ENCODE measurements at regions not wholly inside any gene's neighbourhood (a gene's known extent, or its start where the extent isn't known, plus 50 kb on each side); places are given as distances from the start of the nearest gene placed in this dataset.
"Not testable (repeated sequence)": the region's sequence is repeated elsewhere in the genome, so short reads cannot be mapped to it uniquely, and the experiment has no call there.

GRCh38 chr16:17551682-17552081 is 80.9 kb upstream of the XYLT1 start:
- not testable (repeated sequence) for H3K27ac Mint-ChIP-seq; H3K36me3 ChIP-seq (ENCODE audit: control insufficient read depth, insufficient read depth, low read length); H3K4me3 Mint-ChIP-seq; DNase-seq; H3K27me3 ChIP-seq (ENCODE audit: control insufficient read depth, insufficient read depth, low read length); H3K4me1 ChIP-seq (ENCODE audit: control insufficient read depth, insufficient read depth, low read length, poor library complexity, severe bottlenecking); H3K27ac ChIP-seq (ENCODE audit: insufficient read depth, low read length, poor library complexity, severe bottlenecking); H3K36me3 Mint-ChIP-seq; H3K9me3 Mint-ChIP-seq; H3K27me3 Mint-ChIP-seq; H3K4me1 Mint-ChIP-seq; ATAC-seq (ENCODE audit: low read depth in 2 of 2); H3K4me3 ChIP-seq (ENCODE audit: low read depth, low read length); H3K9me3 ChIP-seq (ENCODE audit: control insufficient read depth in 2 of 2, low read length in 2 of 2)

- H3K36me3 ChIP-seq (ENCODE audit: control insufficient read depth, insufficient read depth, low read length), result no peaks in the 10 kb centered on the region
- peaks cover 0 to 4% (median 0%) of the 10 kb centered on the region in 7 donors for H3K9me3 Mint-ChIP-seq
- no peak overlapping the region for H3K4me3 ChIP-seq (ENCODE audit: low read depth, low read length)
- no peak overlapping the region for H3K27ac Mint-ChIP-seq
- H3K4me1 Mint-ChIP-seq, result peaks cover 0 to 3% (median 0%) of the 10 kb centered on the region in 4 donors
- H3K27me3 Mint-ChIP-seq, result no peaks in the 10 kb centered on the region
- no peak overlapping the region for H3K4me3 Mint-ChIP-seq
- no peaks in the 10 kb centered on the region for H3K36me3 Mint-ChIP-seq
- no peak overlapping the region for H3K27ac ChIP-seq (ENCODE audit: insufficient read depth, low read length, poor library complexity, severe bottlenecking)
- H3K9me3 ChIP-seq (ENCODE audit: control insufficient read depth in 2 of 2, low read length in 2 of 2), result no peaks in the 10 kb centered on the region
- H3K27me3 ChIP-seq (ENCODE audit: control insufficient read depth, insufficient read depth, low read length), result no peaks in the 10 kb centered on the region
- DNase-seq (no peak), ATAC-seq (ENCODE audit: low read depth in 2 of 2) (peak in 1 of 2 donors; percentile 8)
- no peaks in the 10 kb centered on the region for H3K4me1 ChIP-seq (ENCODE audit: control insufficient read depth, insufficient read depth, low read length, poor library complexity, severe bottlenecking)
These were observed 78.1 kb upstream of the XYLT1 start for GRCh38 chr16:17548825-17549224.

- ATAC-seq (ENCODE audit: low read depth in 2 of 2), result no peak
These were observed 74.0 kb upstream of the XYLT1 start for GRCh38 chr16:17544785-17545184.

GRCh38 chr16:17544304-17544703 is 73.5 kb upstream of the XYLT1 start:
- Mint-ChIP-seq H3K4me1 (peaks cover 0 to 4% (median 1%) of the 10 kb centered on the region in 4 donors), H3K36me3 (peaks cover 4% of the 10 kb centered on the region), H3K4me3 (no peak overlapping the region), H3K27me3 (peaks cover 4% of the 10 kb centered on the region), H3K27ac (no peak overlapping the region), H3K9me3 (peaks cover 0 to 4% (median 0%) of the 10 kb centered on the region in 7 donors)
- Histone ChIP-seq H3K9me3 (ENCODE audit: control insufficient read depth in 2 of 2, low read length in 2 of 2) (no peaks in the 10 kb centered on the region), H3K27me3 (ENCODE audit: control insufficient read depth, insufficient read depth, low read length) (no peaks in the 10 kb centered on the region), H3K4me1 (ENCODE audit: control insufficient read depth, insufficient read depth, low read length, poor library complexity, severe bottlenecking) (no peaks in the 10 kb centered on the region), H3K27ac (ENCODE audit: insufficient read depth, low read length, poor library complexity, severe bottlenecking) (no peak overlapping the region), H3K4me3 (ENCODE audit: low read depth, low read length) (no peak overlapping the region), H3K36me3 (ENCODE audit: control insufficient read depth, insufficient read depth, low read length) (no peaks in the 10 kb centered on the region)
- no peak for DNase-seq
- ATAC-seq (ENCODE audit: low read depth in 2 of 2), result no peak

More at GRCh38 chr16:17544785-17545184, 74.0 kb upstream of the XYLT1 start:
- Histone ChIP-seq H3K9me3 (ENCODE audit: control insufficient read depth in 2 of 2, low read length in 2 of 2) (no peaks in the 10 kb centered on the region), H3K4me3 (ENCODE audit: low read depth, low read length) (no peak overlapping the region), H3K36me3 (ENCODE audit: control insufficient read depth, insufficient read depth, low read length) (no peaks in the 10 kb centered on the region), H3K27ac (ENCODE audit: insufficient read depth, low read length, poor library complexity, severe bottlenecking) (no peak overlapping the region), H3K27me3 (ENCODE audit: control insufficient read depth, insufficient read depth, low read length) (no peaks in the 10 kb centered on the region), H3K4me1 (ENCODE audit: control insufficient read depth, insufficient read depth, low read length, poor library complexity, severe bottlenecking) (no peaks in the 10 kb centered on the region)
- H3K4me3 Mint-ChIP-seq, result no peak overlapping the region
- peaks cover 0 to 3% (median under 1%) of the 10 kb centered on the region in 4 donors for H3K4me1 Mint-ChIP-seq
- H3K27me3 Mint-ChIP-seq, result peaks cover 1% of the 10 kb centered on the region
- H3K36me3 Mint-ChIP-seq, result peaks cover under 1% of the 10 kb centered on the region
- peaks cover 0 to 4% (median 0%) of the 10 kb centered on the region in 7 donors for H3K9me3 Mint-ChIP-seq
- H3K27ac Mint-ChIP-seq, result no peak overlapping the region
- DNase-seq, result peak in 1 of 3 donors; percentile 5

DNA sequence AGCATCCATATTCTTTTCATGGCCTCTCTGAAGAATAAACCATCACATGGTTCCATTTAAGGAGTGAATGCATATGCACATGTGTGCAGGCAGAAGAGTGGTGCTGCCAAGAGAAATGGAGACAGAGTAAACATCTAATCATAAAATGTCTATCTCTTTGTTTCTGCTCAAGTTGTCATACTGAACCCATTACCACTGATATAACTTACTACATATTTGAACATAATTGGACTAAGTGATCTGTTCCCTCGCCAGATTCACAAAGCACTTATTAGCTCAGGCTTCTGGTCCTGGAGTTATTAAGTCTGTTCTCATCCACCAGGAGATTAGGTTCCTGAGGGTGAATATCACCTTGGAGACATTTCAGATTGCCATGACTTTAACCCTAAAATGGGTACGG is 72.3 kb upstream of the XYLT1 start:
- Mint-ChIP-seq H3K27ac (no peak overlapping the region), H3K27me3 (peaks cover 4% of the 10 kb centered on the region), H3K4me3 (no peak overlapping the region), H3K9me3 (peaks cover 0 to 4% (median 0%) of the 10 kb centered on the region in 7 donors), H3K36me3 (peaks cover 4% of the 10 kb centered on the region), H3K4me1 (peaks cover 0 to 4% (median 1%) of the 10 kb centered on the region in 4 donors)
- no peaks in the 10 kb centered on the region for H3K4me1 ChIP-seq (ENCODE audit: control insufficient read depth, insufficient read depth, low read length, poor library complexity, severe bottlenecking)
- DNase-seq (no peak), ATAC-seq (ENCODE audit: low read depth in 2 of 2) (no peak)
- no peak overlapping the region for H3K4me3 ChIP-seq (ENCODE audit: low read depth, low read length)
- no peaks in the 10 kb centered on the region for H3K9me3 ChIP-seq (ENCODE audit: control insufficient read depth in 2 of 2, low read length in 2 of 2)
- H3K36me3 ChIP-seq (ENCODE audit: control insufficient read depth, insufficient read depth, low read length), result no peaks in the 10 kb centered on the region
- no peaks in the 10 kb centered on the region for H3K27me3 ChIP-seq (ENCODE audit: control insufficient read depth, insufficient read depth, low read length)
- no peak overlapping the region for H3K27ac ChIP-seq (ENCODE audit: insufficient read depth, low read length, poor library complexity, severe bottlenecking)

DNA sequence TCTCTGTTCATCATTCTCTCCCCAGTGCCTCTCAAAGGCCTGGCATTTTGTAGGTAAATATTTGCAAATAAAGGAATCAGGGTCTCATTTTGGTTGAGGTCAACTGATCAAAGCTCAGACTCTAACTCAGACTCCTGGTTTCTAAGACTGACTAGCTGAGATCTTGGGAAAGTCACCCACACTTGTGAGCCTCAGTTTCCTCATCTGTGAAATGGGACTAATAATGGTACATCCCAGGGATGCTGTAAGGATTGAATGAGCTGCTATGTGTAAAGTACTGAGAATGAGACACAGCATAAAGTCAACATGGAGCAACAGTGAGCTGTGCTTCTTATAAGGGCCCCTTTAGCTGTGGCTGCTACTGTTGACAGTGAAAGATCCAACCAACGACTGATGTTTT is 70.6 kb upstream of the XYLT1 start:
- ATAC-seq (ENCODE audit: low read depth in 2 of 2) (no peak), DNase-seq (no peak)
- no peak overlapping the region for H3K4me3 Mint-ChIP-seq
- Histone ChIP-seq H3K9me3 (ENCODE audit: control insufficient read depth in 2 of 2, low read length in 2 of 2) (no peaks in the 10 kb centered on the region), H3K4me1 (ENCODE audit: control insufficient read depth, insufficient read depth, low read length, poor library complexity, severe bottlenecking) (no peaks in the 10 kb centered on the region), H3K27me3 (ENCODE audit: control insufficient read depth, insufficient read depth, low read length) (no peaks in the 10 kb centered on the region), H3K4me3 (ENCODE audit: low read depth, low read length) (no peak overlapping the region), H3K27ac (ENCODE audit: insufficient read depth, low read length, poor library complexity, severe bottlenecking) (no peak overlapping the region), H3K36me3 (ENCODE audit: control insufficient read depth, insufficient read depth, low read length) (no peaks in the 10 kb centered on the region)
- H3K36me3 Mint-ChIP-seq, result peaks cover 7% of the 10 kb centered on the region
- H3K27me3 Mint-ChIP-seq, result peaks cover 4% of the 10 kb centered on the region
- H3K4me1 Mint-ChIP-seq, result peaks cover 0 to 4% (median 1%) of the 10 kb centered on the region in 4 donors
- peaks cover 0 to 4% (median 0%) of the 10 kb centered on the region in 7 donors for H3K9me3 Mint-ChIP-seq
- no peak overlapping the region for H3K27ac Mint-ChIP-seq

- Mint-ChIP-seq H3K9me3 (no peaks in the 10 kb centered on the region), H3K27ac (no peak overlapping the region), H3K27me3 (peaks cover 4% of the 10 kb centered on the region), H3K4me3 (no peak overlapping the region), H3K4me1 (peaks cover 0 to 4% (median 0%) of the 10 kb centered on the region in 4 donors), H3K36me3 (peaks cover 7% of the 10 kb centered on the region)
- H3K36me3 ChIP-seq (ENCODE audit: control insufficient read depth, insufficient read depth, low read length), result no peaks in the 10 kb centered on the region
- ATAC-seq (ENCODE audit: low read depth in 2 of 2) (no peak), DNase-seq (no peak)
- no peak overlapping the region for H3K27ac ChIP-seq (ENCODE audit: insufficient read depth, low read length, poor library complexity, severe bottlenecking)
- no peak overlapping the region for H3K4me3 ChIP-seq (ENCODE audit: low read depth, low read length)
- no peaks in the 10 kb centered on the region for H3K9me3 ChIP-seq (ENCODE audit: control insufficient read depth in 2 of 2, low read length in 2 of 2)
- H3K4me1 ChIP-seq (ENCODE audit: control insufficient read depth, insufficient read depth, low read length, poor library complexity, severe bottlenecking), result no peaks in the 10 kb centered on the region
- H3K27me3 ChIP-seq (ENCODE audit: control insufficient read depth, insufficient read depth, low read length), result no peaks in the 10 kb centered on the region
These were observed 68.2 kb upstream of the XYLT1 start for GRCh38 chr16:17538927-17539326.

- peaks cover 0 to 2% (median 0%) of the 10 kb centered on the region in 7 donors for H3K9me3 Mint-ChIP-seq
- peaks cover 5% of the 10 kb centered on the region for H3K4me1 ChIP-seq (ENCODE audit: control insufficient read depth, insufficient read depth, low read length, poor library complexity, severe bottlenecking)
- H3K4me3 ChIP-seq (ENCODE audit: low read depth, low read length), result no peak overlapping the region
- H3K4me1 Mint-ChIP-seq, result peaks cover 9 to 29% (median 13%) of the 10 kb centered on the region in 4 donors
- no peaks in the 10 kb centered on the region for H3K27me3 Mint-ChIP-seq
- no peaks in the 10 kb centered on the region for H3K27me3 ChIP-seq (ENCODE audit: control insufficient read depth, insufficient read depth, low read length)
- DNase-seq (no peak), ATAC-seq (ENCODE audit: low read depth in 2 of 2) (no peak)
- H3K9me3 ChIP-seq (ENCODE audit: control insufficient read depth in 2 of 2, low read length in 2 of 2), result no peaks in the 10 kb centered on the region
- no peaks in the 10 kb centered on the region for H3K36me3 Mint-ChIP-seq
- H3K4me3 Mint-ChIP-seq, result no peak overlapping the region
- no peak overlapping the region for H3K27ac ChIP-seq (ENCODE audit: insufficient read depth, low read length, poor library complexity, severe bottlenecking)
- no peaks in the 10 kb centered on the region for H3K36me3 ChIP-seq (ENCODE audit: control insufficient read depth, insufficient read depth, low read length)
- H3K27ac Mint-ChIP-seq, result no peak overlapping the region
These were observed 61.7 kb upstream of the XYLT1 start for GRCh38 chr16:17532338-17532995.
